Neural cell (in vitro differentiated cells): ENCODE measurements at regions not wholly inside any gene's neighbourhood (a gene's known extent, or its start where the extent isn't known, plus 50 kb on each side); places are given as distances from the start of the nearest gene placed in this dataset.
"Not testable (repeated sequence)": the region's sequence is repeated elsewhere in the genome, so short reads cannot be mapped to it uniquely, and the experiment has no call there.

ENCODE experiments used
- H2AFZ ChIP-seq: fragments of 200-600, 300-800 bp; sonication (generic), shearing (Covaris generic); 2 replicates; pipeline ENCODE4 v1.6.0; 2014; ENCODE audit warnings: low read depth, mild to moderate bottlenecking, antibody characterized with exemption, low read length, moderate library complexity
- H3F3A ChIP-seq: fragments of 200-600 bp; shearing (Covaris generic); 2 replicates; pipeline ENCODE4 v1.6.1; 2016; ENCODE audit warnings: mild to moderate bottlenecking, moderate library complexity, mixed read lengths, antibody characterized with exemption, low read length; ENCODE audit not compliant: insufficient read depth, poor library complexity, severe bottlenecking
- H3K27ac ChIP-seq: fragments of 200-600, 300-800 bp; sonication (generic), shearing (Covaris generic); 2 replicates; pipeline ENCODE4 v1.5.1; 2014; ENCODE audit warnings: mild to moderate bottlenecking, low read length, moderate library complexity
- H3K27me3 ChIP-seq: fragments of 300-800, 200-600 bp; sonication (generic), shearing (Covaris generic); 2 replicates; pipeline ENCODE4 v1.6.0; 2014; ENCODE audit warnings: mild to moderate bottlenecking, low read depth, low read length, moderate library complexity; ENCODE audit not compliant: insufficient read depth
- H3K36me3 ChIP-seq: fragments of 300-800, 200-600 bp; sonication (generic), shearing (Covaris generic); 2 replicates; pipeline ENCODE4 v1.5.1; 2014; ENCODE audit warnings: mild to moderate bottlenecking, antibody characterized with exemption, low read length, moderate library complexity; ENCODE audit not compliant: insufficient read depth
- H3K4me2 ChIP-seq: fragments of 300-800, 200-600 bp; sonication (generic), shearing (Covaris generic); 2 replicates; pipeline ENCODE4 v1.6.0; 2014; ENCODE audit warnings: mild to moderate bottlenecking, low read length
- H3K4me3 ChIP-seq: fragments of 300-800, 200-600 bp; sonication (generic), shearing (Covaris generic); 2 replicates; pipeline ENCODE4 v1.5.1; 2014; ENCODE audit warnings: mild to moderate bottlenecking, low read length, moderate library complexity
- H3K79me2 ChIP-seq: fragments of 200-600 bp; shearing (Covaris generic); replicated peaks from 2 replicates; pipeline ENCODE4 v1.6.0; 2014; ENCODE audit warnings: mild to moderate bottlenecking, low read length, moderate library complexity; ENCODE audit not compliant: insufficient read depth
- H3K9ac ChIP-seq: fragments of 300-800, 200-600 bp; sonication (generic), shearing (Covaris generic); 2 replicates; pipeline ENCODE4 v1.6.1; 2016; ENCODE audit warnings: mild to moderate bottlenecking, low read length, mixed read lengths
- H3K9me2 ChIP-seq: fragments of 200-600 bp; shearing (Covaris generic); 2 replicates; pipeline ENCODE4 v1.6.1; 2016; ENCODE audit warnings: mild to moderate bottlenecking, low read length, mixed read lengths; ENCODE audit not compliant: insufficient read depth
- H3K9me3 ChIP-seq: fragments of 200-600, 300-800 bp; sonication (generic), shearing (Covaris generic); 2 replicates; pipeline ENCODE4 v1.6.1; 2016; ENCODE audit warnings: mild to moderate bottlenecking, mixed run types, low read length, moderate library complexity, mixed read lengths
- H4K20me1 ChIP-seq: fragments of 200-600 bp; shearing (Covaris generic); 2 replicates; pipeline ENCODE4 v1.6.1; 2016; ENCODE audit warnings: mild to moderate bottlenecking, mixed run types; ENCODE audit not compliant: insufficient read depth
- CTCF ChIP-seq: fragments of 450-650 bp; IDR thresholded peaks from 2 replicates; pipeline ENCODE4 v1.5.1; 2014; ENCODE audit warnings: antibody characterized with exemption, mild to moderate bottlenecking, moderate library complexity; ENCODE audit not compliant: poor library complexity, severe bottlenecking
- EP300 ChIP-seq: fragments of 450-650 bp; conservative IDR thresholded peaks from 2 replicates; pipeline ENCODE4 v1.6.1; 2014; ENCODE audit warnings: antibody characterized with exemption, mild to moderate bottlenecking, moderate library complexity; ENCODE audit not compliant: poor library complexity, severe bottlenecking
- EZH2 ChIP-seq: fragments of 200-600, 300-800 bp; shearing (Covaris generic), sonication (generic); IDR thresholded peaks from 2 replicates; pipeline ENCODE4 v1.6.1; 2014; ENCODE audit warnings: antibody characterized with exemption, low read length, borderline replicate concordance, mild to moderate bottlenecking; ENCODE audit not compliant: insufficient read depth, poor library complexity, severe bottlenecking
- MXI1 ChIP-seq: fragments of 450-650 bp; conservative IDR thresholded peaks from 2 replicates; pipeline ENCODE4 v1.6.1; 2014; ENCODE audit warnings: antibody characterized with exemption, mild to moderate bottlenecking; ENCODE audit not compliant: poor library complexity, severe bottlenecking
- POLR2AphosphoS5 ChIP-seq: IDR thresholded peaks from 2 replicates; pipeline ENCODE4 v1.6.1; 2012
- RAD21 ChIP-seq: fragments of 450-650 bp; conservative IDR thresholded peaks from 2 replicates; pipeline ENCODE4 v1.6.1; 2014; ENCODE audit warnings: antibody characterized with exemption, mild to moderate bottlenecking, moderate library complexity
- REST ChIP-seq: IDR thresholded peaks from 2 replicates; pipeline ENCODE4 v1.6.1; 2012; ENCODE audit warnings: borderline replicate concordance
- SMC3 ChIP-seq: fragments of 450-650 bp; conservative IDR thresholded peaks from 2 replicates; pipeline ENCODE4 v1.6.1; 2014; ENCODE audit warnings: antibody characterized with exemption, mild to moderate bottlenecking, moderate library complexity; ENCODE audit not compliant: poor library complexity
- TAF1 ChIP-seq: IDR thresholded peaks from 2 replicates; pipeline ENCODE4 v1.6.1; 2012; ENCODE audit warnings: low read depth

GRCh38 chr10:2898509-2898860 lies 168.9 kb upstream of the PFKP start:
- H3K9me3 ChIP-seq: no peaks in the 10 kb centered on the region
- TF ChIP-seq POLR2AphosphoS5 (no peak), CTCF (no peak), EP300 (no peak), RAD21 (no peak), MXI1 (no peak), SMC3 (no peak), REST (no peak), TAF1 (no peak), EZH2 (no peak)
- no peak overlapping the region for H3K4me3 ChIP-seq
- no peaks in the 10 kb centered on the region for H3K27me3 ChIP-seq
- no peaks in the 10 kb centered on the region for H3K9me2 ChIP-seq
- no peaks in the 10 kb centered on the region for H3K36me3 ChIP-seq
- no peaks in the 10 kb centered on the region for H3K79me2 ChIP-seq
- no peak overlapping the region for H2AFZ ChIP-seq
- H4K20me1 ChIP-seq: no peaks in the 10 kb centered on the region
- H3K9ac ChIP-seq: no peak overlapping the region
- H3K27ac ChIP-seq: no peak overlapping the region
- no peak overlapping the region for H3K4me2 ChIP-seq
- H3F3A ChIP-seq: no peaks in the 10 kb centered on the region

- Histone ChIP-seq H3K4me2 (no peak overlapping the region), H3K79me2 (no peaks in the 10 kb centered on the region), H3K9me2 (no peaks in the 10 kb centered on the region), H3K4me3 (no peak overlapping the region), H3K27ac (no peak overlapping the region), H3K9me3 (no peaks in the 10 kb centered on the region), H3K27me3 (no peaks in the 10 kb centered on the region), H3K9ac (no peak overlapping the region), H2AFZ (no peak overlapping the region), H4K20me1 (no peaks in the 10 kb centered on the region), H3K36me3 (no peaks in the 10 kb centered on the region), H3F3A (no peaks in the 10 kb centered on the region)
- no peak for TF ChIP-seq POLR2AphosphoS5
- no peak for TF ChIP-seq RAD21
- TF ChIP-seq REST: no peak
- TF ChIP-seq SMC3: no peak
- TF ChIP-seq CTCF: no peak
- TF ChIP-seq TAF1: no peak
- no peak for TF ChIP-seq MXI1
- TF ChIP-seq EP300: no peak
- no peak for TF ChIP-seq EZH2
Observed at GRCh38 chr10:2897619-2898508, 169.5 kb upstream of the PFKP start.

- not testable (repeated sequence) for H3K9me2 ChIP-seq
Observed at GRCh38 chr10:2896334-2896733, 171.0 kb upstream of the PFKP start.

More at GRCh38 chr10:2896334-2896733, 171.0 kb upstream of the PFKP start:
- not testable (repeated sequence) for H3K27ac ChIP-seq, H3K27me3 ChIP-seq, H2AFZ ChIP-seq, H3K9ac ChIP-seq, H3K4me2 ChIP-seq, H3K36me3 ChIP-seq, H3K79me2 ChIP-seq, H3K4me3 ChIP-seq, H4K20me1 ChIP-seq, H3F3A ChIP-seq, H3K9me3 ChIP-seq
